A549 (cell line): ENCODE measurements at regions not wholly inside any gene's neighbourhood (a gene's known extent, or its start where the extent isn't known, plus 50 kb on each side); places are given as distances from the start of the nearest gene placed in this dataset.

Experiments used
- ATAC-seq, 2 experiments: fragments of 200-7000 bp in 1 of 2; fragments of >200 bp in 1 of 2; cut with Nextera tagmentation in 1 of 2; cut with Tn5 transposase in 1 of 2; 3 replicates each; pipeline versions ENCODE4 v1.8.0 to v1.9.1; 2018 to 2020; ENCODE audit warnings: mild to moderate bottlenecking in 1 of 2, moderate library complexity in 1 of 2
- CTCF ChIA-PET: fragments of 300-600 bp; sonication (Branson Sonifier 250); formaldehyde crosslinking; extraction: SDS; loops from one replicate; lab custom pipeline; 2021; ENCODE audit warnings: antibody characterized with exemption, inconsistent platforms; lab: Yijun Ruan, JAX
- POLR2A ChIA-PET: fragments of 350-600 bp; formaldehyde crosslinking; extraction: SDS; loops from one replicate; lab custom pipeline; 2021; ENCODE audit warnings: antibody characterized with exemption, inconsistent platforms; lab: Yijun Ruan, JAX
- DNase-seq, 2 experiments: peaks; one replicate each; pipeline versions ENCODE4 v3.0.0 to v3.0.0-alpha.2; 2011 to 2016; ENCODE audit warnings: low read depth in 1 of 2, low spot score in 1 of 2
- FAIRE-seq: peaks from 2 replicates; lab custom pipeline; 2011; peaks lifted over from hg19 to GRCh38; lab: Jason Lieb, UNC
- H3K27ac ChIP-seq, 2 experiments: fragments of >200 bp; sonication (Bioruptor Twin); formaldehyde crosslinking; 3 replicates each; pipeline ENCODE4 v1.5.1; 2016 to 2017
- H3K4me1 ChIP-seq: fragments of >200 bp; sonication (Bioruptor Twin); formaldehyde crosslinking; 3 replicates; pipeline ENCODE4 v1.6.1; 2016
- H3K4me2 ChIP-seq: fragments of >200 bp; sonication (Bioruptor Twin); formaldehyde crosslinking; 3 replicates; pipeline ENCODE4 v1.6.1; 2016
- H3K4me3 ChIP-seq: fragments of >200 bp; sonication (Bioruptor Twin); formaldehyde crosslinking; 3 replicates; pipeline ENCODE4 v1.5.1; 2016
- H3K9me3 ChIP-seq: fragments of >200 bp; sonication (Bioruptor Twin); formaldehyde crosslinking; 3 replicates; pipeline ENCODE4 v1.6.1; 2016
- CBX8 ChIP-seq: fragments of 200-600 bp; sonication (generic); IDR thresholded peaks from 2 replicates; pipeline ENCODE4 v1.6.1; 2016
- CEBPB ChIP-seq, 2 experiments: fragments of >200 bp in 1 of 2; sonication (Bioruptor Twin) in 1 of 2; formaldehyde crosslinking in 1 of 2; IDR thresholded peaks; 2 replicates each; pipeline ENCODE4 v1.6.1; 2012 to 2016
- CHD2 ChIP-seq: fragments of 150-350 bp; IDR thresholded peaks from 2 replicates; pipeline ENCODE4 v1.6.1; 2014; ENCODE audit warnings: low read length; ENCODE audit not compliant: partially characterized antibody
- FOXS1 ChIP-seq: fragments of 250-450 bp; sonication (Bioruptor Pico); IDR thresholded peaks from 2 replicates; pipeline ENCODE4 v1.5.0; 2020; ENCODE audit warnings: mild to moderate bottlenecking, moderate library complexity
- HDAC2 ChIP-seq: fragments of 200-600 bp; sonication (generic); IDR thresholded peaks from 2 replicates; pipeline ENCODE4 v1.6.1; 2016
- HES2 ChIP-seq: fragments of >200 bp; sonication (Bioruptor Twin); formaldehyde crosslinking; IDR thresholded peaks from 2 replicates; pipeline ENCODE4 v1.6.1; 2016
- HEYL ChIP-seq: fragments of 250-450 bp; sonication (Bioruptor Pico); IDR thresholded peaks from 2 replicates; pipeline ENCODE4 v1.8.0; 2021; ENCODE audit warnings: mild to moderate bottlenecking, moderate library complexity
- HOXB13 ChIP-seq: fragments of 250-450 bp; sonication (Bioruptor Pico); IDR thresholded peaks from 2 replicates; pipeline ENCODE4 v1.5.0; 2020; ENCODE audit warnings: low read depth, mild to moderate bottlenecking, moderate library complexity
- HOXB5 ChIP-seq: fragments of 250-450 bp; sonication (Bioruptor Pico); IDR thresholded peaks from 2 replicates; pipeline ENCODE4 v1.5.0; 2020; ENCODE audit warnings: mild to moderate bottlenecking, moderate library complexity
- KDM5A ChIP-seq: fragments of 200-600 bp; sonication (generic); IDR thresholded peaks from 2 replicates; pipeline ENCODE4 v1.6.1; 2016; ENCODE audit warnings: antibody characterized with exemption, mild to moderate bottlenecking
- NFE2L2 ChIP-seq: fragments of 150-350 bp; conservative IDR thresholded peaks from 2 replicates; pipeline ENCODE4 v1.6.1; 2014; ENCODE audit warnings: low read length
- POLR2A ChIP-seq: IDR thresholded peaks from 2 replicates; pipeline ENCODE4 v1.6.1; 2012; ENCODE audit warnings: mild to moderate bottlenecking, low read length
- RAD21 ChIP-seq, 2 experiments: fragments of >200 bp in 1 of 2; sonication (Bioruptor Twin) in 1 of 2; formaldehyde crosslinking in 1 of 2; IDR thresholded peaks in 1 of 2; conservative IDR thresholded peaks in 1 of 2; 2 replicates in 1 of 2; 3 replicates in 1 of 2; pipeline ENCODE4 v1.6.1; 2012 to 2018; ENCODE audit warnings: inconsistent platforms in 1 of 2
- RCOR1 ChIP-seq: fragments of 150-350 bp; IDR thresholded peaks from 2 replicates; pipeline ENCODE4 v1.6.1; 2014; ENCODE audit warnings: antibody characterized with exemption, low read length, low read depth
- RNF2 ChIP-seq: fragments of 200-600 bp; sonication (generic); IDR thresholded peaks from 2 replicates; pipeline ENCODE4 v1.6.1; 2016; ENCODE audit warnings: low read depth, mild to moderate bottlenecking, antibody characterized with exemption, moderate library complexity, borderline replicate concordance
- SMC3 ChIP-seq: fragments of >200 bp; sonication (Bioruptor Twin); formaldehyde crosslinking; IDR thresholded peaks from 3 replicates; pipeline ENCODE4 v1.6.1; 2018; ENCODE audit warnings: inconsistent platforms
- ZFP36 ChIP-seq: fragments of 450-650 bp; IDR thresholded peaks from 2 replicates; pipeline ENCODE4 v1.6.1; 2014; ENCODE audit warnings: borderline replicate concordance; ENCODE audit not compliant: partially characterized antibody
- WGBS: methylation state at CpG from one replicate; pipeline ENCODE4 v1.1.6; 2017; ENCODE audit errors: missing lambda C conversion rate; 5-methylcytosine and 5-hydroxymethylcytosine counted together
- TF ChIP-seq, protein P1 (sequence below): fragments of 200-600 bp; sonication (generic); IDR thresholded peaks from 2 replicates; pipeline ENCODE4 v1.6.1; 2016; ENCODE audit warnings: antibody characterized with exemption, mild to moderate bottlenecking, moderate library complexity
- TF ChIP-seq, protein P2 (sequence below): IDR thresholded peaks from 2 replicates; pipeline ENCODE4 v1.6.1; 2012; ENCODE audit warnings: low read depth, borderline replicate concordance
- TF ChIP-seq, protein P3 (sequence below): fragments of 250-450 bp; sonication (Bioruptor Pico); IDR thresholded peaks from 2 replicates; pipeline ENCODE4 v1.5.0; 2020; ENCODE audit warnings: low read depth, mild to moderate bottlenecking, moderate library complexity
- TF ChIP-seq, protein P4 (sequence below): IDR thresholded peaks from 2 replicates; pipeline ENCODE4 v1.6.1; 2012
- TF ChIP-seq, protein P5 (sequence below): fragments of >200 bp; sonication (Bioruptor Twin); formaldehyde crosslinking; IDR thresholded peaks from 3 replicates; pipeline ENCODE4 v1.5.1; 2016

GRCh38 chr3:78201091-78201490, 1161.2 kb downstream of the ROBO2 start:
- Histone ChIP-seq H3K4me1 (no peaks in the 10 kb centered on the region), H3K27ac (no peak overlapping the region), H3K4me2 (no peak overlapping the region), H3K4me3 (no peak overlapping the region), H3K9me3 (no peaks in the 10 kb centered on the region)
- CTCF ChIA-PET, result interaction anchor here (0.7 kb wide), 1 partner anchor 17 kb away, joined by 6 read pairs; no protein-coding TSS in a partner anchor
- no peak for ATAC-seq
- 11% methylated on average over 2 of the region's 2 CpGs for WGBS
- DNase-seq, result no peak
- POLR2A ChIA-PET, result no interaction called here
- TF ChIP-seq RNF2 (no peak), CEBPB (IDR thresholded peaks at IDR 0.05) (no peak), HOXB13 (no peak), KDM5A (no peak), FOXS1 (CRISPR knock-in tag) (no peak), NFE2L2 (no peak), HEYL (no peak), RAD21 (conservative IDR thresholded peaks at IDR 0.05 in 1 of 2, IDR thresholded peaks at IDR 0.05 in 1 of 2) (no peak), CBX8 (no peak), HDAC2 (no peak)
- TF ChIP-seq, protein P1, sequence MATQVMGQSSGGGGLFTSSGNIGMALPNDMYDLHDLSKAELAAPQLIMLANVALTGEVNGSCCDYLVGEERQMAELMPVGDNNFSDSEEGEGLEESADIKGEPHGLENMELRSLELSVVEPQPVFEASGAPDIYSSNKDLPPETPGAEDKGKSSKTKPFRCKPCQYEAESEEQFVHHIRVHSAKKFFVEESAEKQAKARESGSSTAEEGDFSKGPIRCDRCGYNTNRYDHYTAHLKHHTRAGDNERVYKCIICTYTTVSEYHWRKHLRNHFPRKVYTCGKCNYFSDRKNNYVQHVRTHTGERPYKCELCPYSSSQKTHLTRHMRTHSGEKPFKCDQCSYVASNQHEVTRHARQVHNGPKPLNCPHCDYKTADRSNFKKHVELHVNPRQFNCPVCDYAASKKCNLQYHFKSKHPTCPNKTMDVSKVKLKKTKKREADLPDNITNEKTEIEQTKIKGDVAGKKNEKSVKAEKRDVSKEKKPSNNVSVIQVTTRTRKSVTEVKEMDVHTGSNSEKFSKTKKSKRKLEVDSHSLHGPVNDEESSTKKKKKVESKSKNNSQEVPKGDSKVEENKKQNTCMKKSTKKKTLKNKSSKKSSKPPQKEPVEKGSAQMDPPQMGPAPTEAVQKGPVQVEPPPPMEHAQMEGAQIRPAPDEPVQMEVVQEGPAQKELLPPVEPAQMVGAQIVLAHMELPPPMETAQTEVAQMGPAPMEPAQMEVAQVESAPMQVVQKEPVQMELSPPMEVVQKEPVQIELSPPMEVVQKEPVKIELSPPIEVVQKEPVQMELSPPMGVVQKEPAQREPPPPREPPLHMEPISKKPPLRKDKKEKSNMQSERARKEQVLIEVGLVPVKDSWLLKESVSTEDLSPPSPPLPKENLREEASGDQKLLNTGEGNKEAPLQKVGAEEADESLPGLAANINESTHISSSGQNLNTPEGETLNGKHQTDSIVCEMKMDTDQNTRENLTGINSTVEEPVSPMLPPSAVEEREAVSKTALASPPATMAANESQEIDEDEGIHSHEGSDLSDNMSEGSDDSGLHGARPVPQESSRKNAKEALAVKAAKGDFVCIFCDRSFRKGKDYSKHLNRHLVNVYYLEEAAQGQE, result no peak
- TF ChIP-seq, protein P2, sequence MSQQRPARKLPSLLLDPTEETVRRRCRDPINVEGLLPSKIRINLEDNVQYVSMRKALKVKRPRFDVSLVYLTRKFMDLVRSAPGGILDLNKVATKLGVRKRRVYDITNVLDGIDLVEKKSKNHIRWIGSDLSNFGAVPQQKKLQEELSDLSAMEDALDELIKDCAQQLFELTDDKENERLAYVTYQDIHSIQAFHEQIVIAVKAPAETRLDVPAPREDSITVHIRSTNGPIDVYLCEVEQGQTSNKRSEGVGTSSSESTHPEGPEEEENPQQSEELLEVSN, result no peak
- TF ChIP-seq, protein P3, sequence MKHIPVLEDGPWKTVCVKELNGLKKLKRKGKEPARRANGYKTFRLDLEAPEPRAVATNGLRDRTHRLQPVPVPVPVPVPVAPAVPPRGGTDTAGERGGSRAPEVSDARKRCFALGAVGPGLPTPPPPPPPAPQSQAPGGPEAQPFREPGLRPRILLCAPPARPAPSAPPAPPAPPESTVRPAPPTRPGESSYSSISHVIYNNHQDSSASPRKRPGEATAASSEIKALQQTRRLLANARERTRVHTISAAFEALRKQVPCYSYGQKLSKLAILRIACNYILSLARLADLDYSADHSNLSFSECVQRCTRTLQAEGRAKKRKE (CRISPR knock-in tag), result no peak
- TF ChIP-seq, protein P4, sequence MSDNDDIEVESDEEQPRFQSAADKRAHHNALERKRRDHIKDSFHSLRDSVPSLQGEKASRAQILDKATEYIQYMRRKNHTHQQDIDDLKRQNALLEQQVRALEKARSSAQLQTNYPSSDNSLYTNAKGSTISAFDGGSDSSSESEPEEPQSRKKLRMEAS, result no peak
- TF ChIP-seq, all 56 proteins: peak for 0
- FAIRE-seq, result peak; percentile 70

- TF ChIP-seq HDAC2, result no peak
- TF ChIP-seq CBX8, result no peak
- TF ChIP-seq, protein P4, result no peak
- TF ChIP-seq, protein P2, result no peak
- no peak for TF ChIP-seq ZFP36
- TF ChIP-seq, protein P5, sequence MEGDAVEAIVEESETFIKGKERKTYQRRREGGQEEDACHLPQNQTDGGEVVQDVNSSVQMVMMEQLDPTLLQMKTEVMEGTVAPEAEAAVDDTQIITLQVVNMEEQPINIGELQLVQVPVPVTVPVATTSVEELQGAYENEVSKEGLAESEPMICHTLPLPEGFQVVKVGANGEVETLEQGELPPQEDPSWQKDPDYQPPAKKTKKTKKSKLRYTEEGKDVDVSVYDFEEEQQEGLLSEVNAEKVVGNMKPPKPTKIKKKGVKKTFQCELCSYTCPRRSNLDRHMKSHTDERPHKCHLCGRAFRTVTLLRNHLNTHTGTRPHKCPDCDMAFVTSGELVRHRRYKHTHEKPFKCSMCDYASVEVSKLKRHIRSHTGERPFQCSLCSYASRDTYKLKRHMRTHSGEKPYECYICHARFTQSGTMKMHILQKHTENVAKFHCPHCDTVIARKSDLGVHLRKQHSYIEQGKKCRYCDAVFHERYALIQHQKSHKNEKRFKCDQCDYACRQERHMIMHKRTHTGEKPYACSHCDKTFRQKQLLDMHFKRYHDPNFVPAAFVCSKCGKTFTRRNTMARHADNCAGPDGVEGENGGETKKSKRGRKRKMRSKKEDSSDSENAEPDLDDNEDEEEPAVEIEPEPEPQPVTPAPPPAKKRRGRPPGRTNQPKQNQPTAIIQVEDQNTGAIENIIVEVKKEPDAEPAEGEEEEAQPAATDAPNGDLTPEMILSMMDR, result no peak
- no peak for TF ChIP-seq SMC3
- no peak for TF ChIP-seq CHD2
- no peak for TF ChIP-seq HES2
- TF ChIP-seq HOXB5 (CRISPR knock-in tag), result no peak
- no peak for TF ChIP-seq RCOR1
- TF ChIP-seq POLR2A, result no peak
- no peak overlapping the region for H3K27ac ChIP-seq
- 4% methylated on average over 5 of the region's 5 CpGs for WGBS
- ATAC-seq (no peak), FAIRE-seq (no peak), DNase-seq (no peak)
- H3K9me3 ChIP-seq, result no peaks in the 10 kb centered on the region
- POLR2A ChIA-PET, result no interaction called here
- CTCF ChIA-PET, result no interaction called here
- no peaks in the 10 kb centered on the region for H3K4me1 ChIP-seq
- no peak overlapping the region for H3K4me3 ChIP-seq
- H3K4me2 ChIP-seq, result no peak overlapping the region
Measured at GRCh38 chr3:78204977-78205376, 1165.1 kb downstream of the ROBO2 start.
